GM23248 (cell line): ENCODE measurements at regions not wholly inside any gene's neighbourhood (a gene's known extent, or its start where the extent isn't known, plus 50 kb on each side); places are given as distances from the start of the nearest gene placed in this dataset.

Experiments
- EZH2 ChIP-seq: fragments of 200-600 bp; sonication (generic); IDR thresholded peaks from 2 replicates; pipeline ENCODE4 v1.6.1; 2018; ENCODE audit warnings: antibody characterized with exemption, mild to moderate bottlenecking; ENCODE audit not compliant: insufficient read depth, poor library complexity, severe bottlenecking
- EZH2phosphoT487 ChIP-seq: fragments of 200-600 bp; sonication (generic); IDR thresholded peaks from 2 replicates; pipeline ENCODE4 v1.6.1; 2018; ENCODE audit warnings: antibody characterized with exemption, moderate library complexity, mild to moderate bottlenecking, low read depth; ENCODE audit not compliant: insufficient read depth

DNA sequence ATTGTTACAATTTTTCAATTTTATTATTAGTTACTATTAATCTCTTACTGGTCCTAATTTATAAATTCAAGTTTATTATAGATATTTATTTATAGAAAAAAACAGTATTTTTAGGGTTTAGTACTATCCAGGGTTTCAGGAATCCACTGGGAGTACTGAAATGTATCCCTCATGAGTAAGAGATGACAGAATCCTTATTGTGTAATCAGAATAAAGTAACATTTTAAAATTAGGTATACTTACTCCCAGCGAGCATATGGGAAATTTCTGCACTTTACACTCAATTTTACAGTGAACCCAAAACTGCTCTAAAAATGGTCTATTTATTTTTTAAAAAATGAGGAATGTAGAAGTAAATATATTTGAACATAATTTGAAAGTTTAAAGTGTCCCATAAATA lies 202.7 kb downstream of the CGGBP1 start:
- TF ChIP-seq EZH2 (no peak), EZH2phosphoT487 (no peak)
